Activated CD4-positive, alpha-beta T cell treated with anti-CD3 and anti-CD28 coated beads, Interleukin-2, amount 10 ng/mL, durations not matched to agents 24 days and 14 days (primary cell): ENCODE measurements at regions not wholly inside any gene's neighbourhood (a gene's known extent, or its start where the extent isn't known, plus 50 kb on each side); places are given as distances from the start of the nearest gene placed in this dataset.

ENCODE experiments used
- DNase-seq: peaks from one replicate; pipeline ENCODE4 v3.0.0; 2022
- H3K27ac Mint-ChIP-seq: one replicate; pipeline ENCODE4 v1.8.0; 2022; ENCODE audit warnings: mild to moderate bottlenecking, mixed read lengths
- H3K27me3 Mint-ChIP-seq: one replicate; pipeline ENCODE4 v1.8.0; 2022; ENCODE audit warnings: mixed read lengths
- H3K36me3 Mint-ChIP-seq: one replicate; pipeline ENCODE4 v1.8.0; 2022; ENCODE audit warnings: low read depth, mild to moderate bottlenecking, mixed read lengths
- H3K4me1 Mint-ChIP-seq: one replicate; pipeline ENCODE4 v1.8.0; 2021; ENCODE audit warnings: mixed read lengths
- H3K4me3 Mint-ChIP-seq: one replicate; pipeline ENCODE4 v1.8.0; 2022; ENCODE audit warnings: mild to moderate bottlenecking, moderate library complexity, mixed read lengths
- H3K9me3 Mint-ChIP-seq: one replicate; pipeline ENCODE4 v1.8.0; 2021; ENCODE audit warnings: mixed read lengths
- intact Hi-C: fragments of 100-400 bp; cut with micrococcal nuclease; formaldehyde crosslinking; loops from one replicate; pipeline ENCODE4 v1.15.1; 2023

DNA sequence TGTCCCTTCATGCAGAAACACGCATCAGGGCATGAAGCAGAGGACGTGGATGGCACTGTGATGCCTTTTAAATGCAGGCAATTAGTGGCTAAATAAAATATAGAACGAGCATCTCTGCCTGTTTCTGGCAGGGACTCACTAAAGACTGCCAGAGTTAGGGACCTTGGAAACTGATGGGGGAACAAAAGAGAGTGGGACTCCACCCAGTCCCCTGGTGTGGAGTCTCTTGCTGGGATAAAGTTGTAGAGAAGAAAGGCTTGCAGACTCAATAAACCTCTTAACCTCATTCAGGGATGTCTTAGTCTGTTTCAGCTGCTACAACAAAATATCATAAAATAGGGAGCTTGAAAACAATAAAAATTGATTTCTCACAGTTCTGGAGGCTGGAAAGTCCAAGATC is 87.6 kb upstream of the ARAP3 start:
- H3K9me3 Mint-ChIP-seq: no peaks in the 10 kb centered on the region
- DNase-seq: no peak
- no peaks in the 10 kb centered on the region for H3K36me3 Mint-ChIP-seq
- no peak overlapping the region for H3K27ac Mint-ChIP-seq
- intact Hi-C loops: loop anchor here (5.0 kb wide), 1 partner anchor 37 kb away; no protein-coding TSS in a partner anchor
- peaks cover 2% of the 10 kb centered on the region for H3K27me3 Mint-ChIP-seq
- no peaks in the 10 kb centered on the region for H3K4me1 Mint-ChIP-seq
- no peak overlapping the region for H3K4me3 Mint-ChIP-seq

GRCh38 chr5:141767671-141768070 is 85.6 kb upstream of the ARAP3 start:
- intact Hi-C loops: loop anchor here (5.0 kb wide), 1 partner anchor 35 kb away; no protein-coding TSS in a partner anchor
- H3K36me3 Mint-ChIP-seq: no peaks in the 10 kb centered on the region
- no peak overlapping the region for H3K4me3 Mint-ChIP-seq
- H3K27me3 Mint-ChIP-seq: peaks cover 2% of the 10 kb centered on the region
- no peak overlapping the region for H3K27ac Mint-ChIP-seq
- DNase-seq: no peak
- no peaks in the 10 kb centered on the region for H3K4me1 Mint-ChIP-seq
- no peaks in the 10 kb centered on the region for H3K9me3 Mint-ChIP-seq

DNA sequence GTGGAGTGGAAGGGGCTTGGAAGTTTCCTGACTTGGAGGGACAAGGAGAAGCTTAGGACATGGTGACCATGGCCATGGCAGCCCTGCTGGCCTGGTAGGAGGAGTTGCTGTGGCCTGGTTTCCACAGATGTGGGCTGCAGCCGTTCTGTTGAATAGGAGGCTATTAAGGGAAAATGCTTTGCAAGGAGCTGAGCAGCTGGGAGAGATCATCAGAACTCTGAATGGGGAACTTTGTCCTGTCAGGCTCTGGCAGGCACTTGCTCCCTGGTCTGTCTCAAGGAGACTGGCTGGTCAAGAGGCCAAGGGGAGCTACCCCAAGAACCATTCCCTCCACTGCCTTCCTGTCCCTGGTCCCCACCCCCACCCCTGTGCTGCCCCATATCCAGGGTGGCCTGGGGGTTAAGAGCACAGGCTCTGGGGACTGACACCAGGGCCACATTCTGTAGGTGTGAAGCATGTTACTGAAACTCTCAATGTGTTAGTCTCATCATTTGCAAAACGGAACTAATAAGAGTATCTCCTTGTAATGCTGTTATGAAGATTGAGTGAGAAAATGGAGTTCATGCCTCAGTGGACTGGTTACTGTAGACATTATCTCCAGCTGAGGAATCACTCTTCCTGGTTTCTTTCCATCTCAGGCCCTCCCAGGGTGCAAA is 84.0 kb upstream of the ARAP3 start:
- no peaks in the 10 kb centered on the region for H3K36me3 Mint-ChIP-seq
- no peaks in the 10 kb centered on the region for H3K9me3 Mint-ChIP-seq
- H3K27me3 Mint-ChIP-seq: peaks cover 2% of the 10 kb centered on the region
- H3K27ac Mint-ChIP-seq: no peak overlapping the region
- intact Hi-C loops: loop anchor here (5.0 kb wide), 1 partner anchor 34 kb away; no protein-coding TSS in a partner anchor
- no peaks in the 10 kb centered on the region for H3K4me1 Mint-ChIP-seq
- H3K4me3 Mint-ChIP-seq: no peak overlapping the region
- DNase-seq: no peak

DNA sequence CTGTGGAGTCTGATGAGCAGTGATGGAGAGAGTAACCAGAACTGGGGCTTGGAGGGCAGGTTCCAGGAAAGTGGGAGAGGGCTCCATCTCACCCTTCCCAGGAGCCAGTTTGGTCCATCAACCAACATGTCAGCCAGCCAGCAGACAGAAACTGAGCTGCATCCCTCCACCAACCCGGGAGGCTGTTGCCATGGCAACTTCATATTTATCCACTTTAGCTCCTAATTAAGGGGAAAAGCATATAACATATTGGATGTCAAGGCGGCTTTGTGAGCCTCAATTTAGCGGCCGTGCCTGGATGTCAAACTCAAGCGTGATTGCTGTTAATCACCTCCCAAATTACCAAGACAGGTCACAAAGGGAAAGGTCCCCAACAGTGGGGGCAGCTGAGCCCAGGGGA is 81.5 kb upstream of the ARAP3 start:
- Mint-ChIP-seq H3K4me3 (no peak overlapping the region), H3K27me3 (peaks cover 10% of the 10 kb centered on the region), H3K9me3 (no peaks in the 10 kb centered on the region), H3K4me1 (no peaks in the 10 kb centered on the region), H3K27ac (no peak overlapping the region), H3K36me3 (no peaks in the 10 kb centered on the region)
- no peak for DNase-seq
- intact Hi-C loops: no loop called here

DNA sequence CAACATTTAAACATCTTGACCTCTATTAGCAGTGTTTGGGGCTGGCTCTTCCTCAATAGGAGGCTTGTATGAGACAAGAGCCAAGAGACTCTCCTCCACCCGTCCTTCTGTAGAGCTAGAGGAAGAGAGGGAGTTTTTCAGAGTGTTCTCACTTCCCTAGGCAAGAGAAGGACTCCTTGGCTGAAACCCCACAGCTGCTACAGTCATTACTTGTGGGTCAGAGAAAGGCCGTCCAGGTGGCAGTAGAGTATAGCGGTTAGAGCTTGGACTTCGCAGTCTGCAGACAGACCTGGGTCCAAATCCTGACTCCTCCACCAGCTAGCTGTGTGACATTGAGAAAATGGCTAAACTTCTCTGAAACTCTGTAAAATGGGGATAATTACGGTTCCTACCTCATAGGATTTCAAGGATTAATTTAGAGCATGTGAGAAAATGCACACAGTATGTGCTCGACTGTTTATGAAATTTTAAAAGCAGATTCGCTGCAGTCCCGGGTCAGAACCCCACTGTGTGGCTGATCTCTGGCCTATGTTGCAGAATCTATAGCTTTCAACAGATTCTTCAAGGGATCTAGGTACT is 80.8 kb upstream of the ARAP3 start:
- intact Hi-C loops: no loop called here
- no peaks in the 10 kb centered on the region for H3K9me3 Mint-ChIP-seq

GRCh38 chr5:141762316-141762715 is 80.3 kb upstream of the ARAP3 start:
- no peaks in the 10 kb centered on the region for H3K36me3 Mint-ChIP-seq
- no peak overlapping the region for H3K4me3 Mint-ChIP-seq
- peaks cover 3% of the 10 kb centered on the region for H3K4me1 Mint-ChIP-seq
- no peak overlapping the region for H3K27ac Mint-ChIP-seq
- intact Hi-C loops: no loop called here
- no peaks in the 10 kb centered on the region for H3K9me3 Mint-ChIP-seq
- no peak for DNase-seq
- peaks cover 21% of the 10 kb centered on the region for H3K27me3 Mint-ChIP-seq

More for the DNA sequence above, 80.8 kb upstream of the ARAP3 start:
- no peak for DNase-seq
- Mint-ChIP-seq H3K4me1 (peaks cover 3% of the 10 kb centered on the region), H3K36me3 (no peaks in the 10 kb centered on the region), H3K27me3 (peaks cover 16% of the 10 kb centered on the region), H3K4me3 (no peak overlapping the region), H3K27ac (no peak overlapping the region)

DNA sequence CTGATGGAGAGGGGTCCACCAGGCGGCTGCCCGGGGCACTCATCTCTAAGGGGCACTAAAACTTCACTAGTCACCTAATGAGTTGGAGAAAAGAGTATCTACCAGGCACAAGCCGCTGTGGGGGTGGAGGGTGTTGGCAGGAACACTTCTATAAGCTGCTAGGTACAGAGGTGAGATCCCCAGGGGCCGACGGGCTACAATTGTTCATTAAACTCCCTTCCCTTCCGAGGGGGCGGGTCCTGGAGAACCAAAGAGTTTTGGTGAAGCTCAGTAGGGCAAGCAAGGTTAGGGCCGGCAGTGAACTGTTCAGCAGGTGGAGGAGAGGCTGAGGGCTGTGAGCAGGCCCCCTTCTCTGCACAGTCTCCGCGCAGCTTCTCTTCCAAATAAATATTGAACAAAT is 78.7 kb upstream of the ARAP3 start:
- intact Hi-C loops: no loop called here
- no peak for DNase-seq
- H3K36me3 Mint-ChIP-seq: no peaks in the 10 kb centered on the region
- H3K27ac Mint-ChIP-seq: no peak overlapping the region
- no peak overlapping the region for H3K4me3 Mint-ChIP-seq
- H3K9me3 Mint-ChIP-seq: no peaks in the 10 kb centered on the region
- peaks cover 32% of the 10 kb centered on the region for H3K27me3 Mint-ChIP-seq
- peaks cover 3% of the 10 kb centered on the region for H3K4me1 Mint-ChIP-seq

- intact Hi-C loops: no loop called here
- no peak overlapping the region for H3K27ac Mint-ChIP-seq
- no peaks in the 10 kb centered on the region for H3K36me3 Mint-ChIP-seq
- peaks cover 3% of the 10 kb centered on the region for H3K4me1 Mint-ChIP-seq
- no peak overlapping the region for H3K4me3 Mint-ChIP-seq
- no peak for DNase-seq
- H3K27me3 Mint-ChIP-seq: peaks cover 34% of the 10 kb centered on the region
- H3K9me3 Mint-ChIP-seq: no peaks in the 10 kb centered on the region
Observed at GRCh38 chr5:141760193-141760592, 78.2 kb upstream of the ARAP3 start.

GRCh38 chr5:141758310-141758998 is 76.4 kb upstream of the ARAP3 start:
- peaks cover 3% of the 10 kb centered on the region for H3K4me1 Mint-ChIP-seq
- H3K27ac Mint-ChIP-seq: no peak overlapping the region
- no peaks in the 10 kb centered on the region for H3K9me3 Mint-ChIP-seq
- H3K36me3 Mint-ChIP-seq: no peaks in the 10 kb centered on the region
- intact Hi-C loops: no loop called here
- H3K27me3 Mint-ChIP-seq: peaks cover 44% of the 10 kb centered on the region
- DNase-seq: no peak
- no peak overlapping the region for H3K4me3 Mint-ChIP-seq

- H3K27ac Mint-ChIP-seq: no peak overlapping the region
- H3K9me3 Mint-ChIP-seq: no peaks in the 10 kb centered on the region
- H3K4me3 Mint-ChIP-seq: no peak overlapping the region
- DNase-seq: no peak
- H3K4me1 Mint-ChIP-seq: peaks cover 3% of the 10 kb centered on the region
- no peaks in the 10 kb centered on the region for H3K36me3 Mint-ChIP-seq
- intact Hi-C loops: no loop called here
- peaks cover 49% of the 10 kb centered on the region for H3K27me3 Mint-ChIP-seq
Observed at GRCh38 chr5:141757402-141757801, 75.4 kb upstream of the ARAP3 start.

- Mint-ChIP-seq H3K4me3 (no peak overlapping the region), H3K9me3 (no peaks in the 10 kb centered on the region), H3K27ac (no peak overlapping the region), H3K27me3 (peaks cover 56% of the 10 kb centered on the region), H3K4me1 (peaks cover 3% of the 10 kb centered on the region), H3K36me3 (no peaks in the 10 kb centered on the region)
- no peak for DNase-seq
- intact Hi-C loops: no loop called here
Observed at GRCh38 chr5:141756196-141756595, 74.2 kb upstream of the ARAP3 start.

- Mint-ChIP-seq H3K27ac (no peak overlapping the region), H3K36me3 (no peaks in the 10 kb centered on the region), H3K4me3 (no peak overlapping the region), H3K9me3 (no peaks in the 10 kb centered on the region), H3K27me3 (peaks cover 55% of the 10 kb centered on the region), H3K4me1 (peaks cover 3% of the 10 kb centered on the region)
- intact Hi-C loops: no loop called here
- DNase-seq: peak; percentile 78
Observed at GRCh38 chr5:141753971-141754713, 72.1 kb upstream of the ARAP3 start.

DNA sequence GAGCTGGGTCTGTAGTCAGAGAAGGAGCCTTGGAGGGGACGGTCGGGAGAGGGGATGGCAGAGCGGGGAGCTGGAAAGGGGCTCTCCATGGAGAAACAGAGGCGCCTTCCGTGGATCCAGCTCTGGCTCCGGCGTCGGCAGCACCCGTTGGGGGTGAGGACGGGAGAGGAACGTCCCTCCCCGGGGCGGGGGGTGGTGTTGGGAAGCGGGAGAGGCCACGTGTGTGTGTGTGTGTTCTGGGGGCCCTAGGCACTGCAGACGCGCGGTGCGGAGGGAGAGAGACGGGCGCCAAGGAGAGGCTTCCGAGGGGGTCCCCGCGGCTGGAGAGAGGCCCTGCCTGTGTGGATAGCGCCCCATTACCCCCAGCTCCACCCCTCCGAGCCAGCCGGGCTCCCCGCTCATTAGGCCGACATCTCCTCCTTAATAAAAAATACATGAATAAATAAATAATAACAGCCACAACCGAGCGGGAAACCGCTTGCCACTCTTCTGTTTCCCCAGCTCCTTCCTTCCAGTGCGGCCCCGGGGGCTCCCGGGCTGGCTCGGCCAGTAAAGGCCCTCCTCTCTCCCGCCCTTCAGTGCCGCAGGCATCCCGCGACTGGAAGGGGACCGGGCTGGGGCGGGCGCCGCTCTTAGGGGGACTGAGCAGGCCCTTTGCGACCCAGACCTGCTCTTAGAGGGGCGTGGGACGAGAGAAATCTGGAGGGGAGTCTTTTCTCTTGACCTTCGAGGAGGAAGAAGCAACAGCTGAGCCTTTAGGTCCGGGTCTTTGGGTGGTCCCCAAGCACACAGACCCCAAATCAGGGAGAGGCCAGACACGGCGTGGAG is 71.3 kb upstream of the ARAP3 start:
- no peak for DNase-seq
- Mint-ChIP-seq H3K4me3 (no peak overlapping the region), H3K9me3 (no peaks in the 10 kb centered on the region), H3K27ac (no peak overlapping the region), H3K4me1 (peaks cover 2% of the 10 kb centered on the region), H3K27me3 (peaks cover 52% of the 10 kb centered on the region), H3K36me3 (no peaks in the 10 kb centered on the region)
- intact Hi-C loops: no loop called here
